ENCODE measurements at regions not wholly inside any gene's neighbourhood (a gene's known extent, or its start where the extent isn't known, plus 50 kb on each side); places are given as distances from the start of the nearest gene placed in this dataset.
"Not testable (repeated sequence)": the region's sequence is repeated elsewhere in the genome, so short reads cannot be mapped to it uniquely, and the experiment has no call there.

DNA sequence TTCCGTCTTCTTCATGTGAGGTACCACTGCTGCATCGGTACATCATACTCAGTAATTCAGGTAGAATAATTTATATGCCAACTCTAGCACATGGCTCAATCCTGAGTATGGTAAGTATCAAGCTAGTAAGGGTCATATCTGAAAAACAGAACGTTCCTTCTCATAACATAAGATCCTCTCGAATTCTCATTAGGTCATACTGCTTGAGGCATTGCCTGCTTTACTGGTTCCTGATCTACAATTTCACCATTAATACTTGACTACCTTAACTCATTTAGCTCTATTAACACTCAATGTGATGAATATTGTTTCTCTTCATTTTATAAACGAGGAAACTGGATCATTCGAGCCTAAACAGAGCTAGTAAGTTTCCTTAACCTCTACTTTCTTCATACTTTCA is 871.6 kb downstream of the BRINP3 start:
- no peak overlapping the region for H3K27ac Mint-ChIP-seq
- H3K27me3 Mint-ChIP-seq: no peaks in the 10 kb centered on the region
- H3K9me3 Mint-ChIP-seq: no peaks in the 10 kb centered on the region
- H3K4me3 Mint-ChIP-seq: no peak overlapping the region
- no peaks in the 10 kb centered on the region for H3K4me1 Mint-ChIP-seq
- H3K36me3 Mint-ChIP-seq: no peaks in the 10 kb centered on the region

DNA sequence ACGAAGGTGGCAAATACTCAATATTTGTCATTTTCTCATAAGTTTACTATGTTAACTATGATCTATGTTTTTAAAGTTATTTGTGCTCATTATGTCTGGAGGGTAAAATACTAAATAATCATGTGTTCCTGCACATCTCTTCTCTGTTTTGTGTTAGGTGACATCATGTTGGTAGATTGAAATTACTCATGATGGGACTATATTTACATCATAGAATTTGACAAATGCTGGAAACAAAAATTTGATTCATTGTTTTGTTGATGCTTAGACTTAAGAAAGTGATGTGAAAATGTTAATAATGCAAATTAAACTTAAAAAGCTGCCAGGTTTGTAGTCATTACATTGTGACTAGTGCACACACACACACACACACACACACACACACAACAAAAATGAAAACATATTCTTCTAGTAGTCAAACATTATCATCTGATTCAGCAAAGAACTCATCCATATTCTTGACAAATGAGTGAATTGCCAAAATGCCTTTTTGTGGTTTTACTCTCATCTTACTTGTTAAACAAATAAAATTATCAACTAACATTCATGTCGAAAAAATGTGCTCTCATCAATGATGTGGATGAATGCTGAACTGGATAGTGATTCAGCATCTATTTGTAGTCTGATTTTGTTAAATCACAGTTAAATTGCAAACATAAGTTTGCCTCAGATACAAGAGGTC is 870.7 kb downstream of the BRINP3 start:
- Mint-ChIP-seq H3K27ac (no peak overlapping the region), H3K27me3 (no peaks in the 10 kb centered on the region), H3K36me3 (no peaks in the 10 kb centered on the region), H3K4me3 (no peak overlapping the region), H3K9me3 (no peaks in the 10 kb centered on the region), H3K4me1 (no peaks in the 10 kb centered on the region)

DNA sequence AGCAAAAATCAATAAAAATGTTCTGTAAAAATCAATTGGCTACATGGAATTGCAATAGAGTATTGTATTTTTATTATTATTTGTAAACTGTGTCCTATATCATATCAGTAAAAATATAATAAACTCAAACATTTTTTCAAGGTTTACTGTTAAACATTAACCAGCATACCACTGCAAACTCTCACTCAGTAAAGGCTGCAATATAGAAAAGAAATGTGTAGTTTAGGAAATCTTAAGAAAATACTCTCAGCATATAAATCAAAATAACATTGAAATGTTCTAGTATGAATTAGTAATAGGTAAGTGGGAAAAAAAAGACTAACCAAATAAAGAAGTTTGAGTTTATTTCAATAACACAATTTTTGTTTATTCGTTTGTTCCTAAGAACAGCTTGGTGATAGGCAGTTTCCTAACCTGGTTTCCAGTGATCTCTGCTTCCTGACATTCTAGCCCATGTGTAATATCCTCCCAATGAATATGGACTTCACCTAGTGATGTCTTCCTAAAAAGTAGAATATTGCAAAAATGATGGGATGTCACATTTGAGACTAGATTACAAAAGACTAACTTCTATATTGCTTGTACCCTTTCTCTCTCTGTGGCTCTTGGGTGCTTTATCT is 870.1 kb downstream of the BRINP3 start:
- no peaks in the 10 kb centered on the region for H3K36me3 Mint-ChIP-seq
- H3K4me1 Mint-ChIP-seq: no peaks in the 10 kb centered on the region
- no peak overlapping the region for H3K4me3 Mint-ChIP-seq
- no peaks in the 10 kb centered on the region for H3K27me3 Mint-ChIP-seq
- H3K27ac Mint-ChIP-seq: no peak overlapping the region
- no peaks in the 10 kb centered on the region for H3K9me3 Mint-ChIP-seq

DNA sequence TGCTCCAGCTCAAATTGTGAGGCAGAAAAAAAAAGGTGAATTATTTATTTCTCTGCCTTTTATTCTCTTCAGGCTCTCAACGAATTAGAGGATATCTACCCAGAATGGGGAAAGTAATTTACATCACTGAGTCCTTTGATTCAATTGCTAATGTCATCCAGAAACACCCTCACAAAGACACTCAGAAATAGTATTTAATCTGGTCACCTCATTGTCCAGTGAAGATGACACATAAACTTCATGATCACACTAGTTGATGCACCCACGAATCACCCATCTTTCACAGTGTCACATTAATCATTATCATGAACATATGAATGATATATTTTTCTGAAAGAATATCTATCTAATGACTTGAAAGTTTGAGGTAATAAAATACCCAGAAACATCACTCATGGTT is 868.5 kb downstream of the BRINP3 start:
- Mint-ChIP-seq H3K27me3 (no peaks in the 10 kb centered on the region), H3K4me3 (no peak overlapping the region), H3K27ac (no peak overlapping the region), H3K9me3 (no peaks in the 10 kb centered on the region), H3K36me3 (no peaks in the 10 kb centered on the region), H3K4me1 (no peaks in the 10 kb centered on the region)

DNA sequence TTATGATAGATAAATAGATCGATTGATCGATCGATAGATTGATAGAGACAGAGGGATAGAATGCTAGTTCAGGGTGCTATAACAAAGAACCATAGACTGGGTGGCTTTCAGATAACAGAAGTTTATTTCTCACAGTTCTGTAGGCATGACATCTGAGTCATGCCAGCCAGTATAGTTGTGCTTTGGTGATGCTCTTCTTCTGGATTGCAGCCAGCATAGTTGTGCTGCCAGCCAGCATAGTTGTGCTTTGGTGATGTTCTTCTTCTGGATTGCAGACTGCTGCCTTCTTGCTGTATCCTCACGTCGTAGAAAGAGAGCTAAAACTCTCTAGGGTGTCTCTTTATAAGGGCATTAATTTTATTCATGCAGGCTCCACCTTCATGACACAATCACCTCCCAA is 860.8 kb downstream of the BRINP3 start:
- H3K27me3 Mint-ChIP-seq: no peaks in the 10 kb centered on the region
- H3K9me3 Mint-ChIP-seq: no peaks in the 10 kb centered on the region
- no peaks in the 10 kb centered on the region for H3K36me3 Mint-ChIP-seq
- no peak overlapping the region for H3K4me3 Mint-ChIP-seq
- no peaks in the 10 kb centered on the region for H3K4me1 Mint-ChIP-seq
- H3K27ac Mint-ChIP-seq: no peak overlapping the region

DNA sequence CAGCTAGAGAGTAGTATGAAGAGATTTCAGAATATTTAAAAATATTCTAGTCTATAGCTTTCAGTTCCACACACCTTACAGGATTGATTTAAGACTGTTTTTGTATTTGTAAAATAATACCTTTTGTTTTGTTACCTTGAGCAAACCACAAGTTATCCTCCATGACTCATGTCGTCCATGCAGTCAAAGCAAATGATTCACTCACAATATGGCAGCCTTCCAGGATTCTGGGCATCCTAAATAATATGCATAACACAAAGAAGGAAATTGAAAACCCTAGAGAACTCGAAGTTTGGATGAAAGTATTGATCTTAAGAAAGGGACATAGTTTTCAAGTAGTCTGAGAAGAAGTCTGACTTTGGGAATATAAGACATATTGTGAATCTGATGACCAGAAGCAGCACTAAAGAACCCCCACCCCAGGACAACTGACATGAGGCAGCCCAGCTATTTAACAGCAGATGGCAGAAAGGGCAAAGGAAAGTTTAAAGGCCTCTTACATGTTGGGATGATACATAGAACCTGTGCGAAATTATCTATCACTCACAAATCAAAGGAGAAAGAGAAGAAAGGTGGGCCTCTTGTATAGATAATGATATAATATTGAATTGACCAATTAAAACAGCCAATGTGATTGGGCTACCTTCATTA is 857.9 kb downstream of the BRINP3 start:
- H3K4me1 Mint-ChIP-seq: no peaks in the 10 kb centered on the region
- no peak overlapping the region for H3K27ac Mint-ChIP-seq
- peaks cover 6% of the 10 kb centered on the region for H3K9me3 Mint-ChIP-seq
- no peaks in the 10 kb centered on the region for H3K36me3 Mint-ChIP-seq
- H3K4me3 Mint-ChIP-seq: no peak overlapping the region
- H3K27me3 Mint-ChIP-seq: no peaks in the 10 kb centered on the region

DNA sequence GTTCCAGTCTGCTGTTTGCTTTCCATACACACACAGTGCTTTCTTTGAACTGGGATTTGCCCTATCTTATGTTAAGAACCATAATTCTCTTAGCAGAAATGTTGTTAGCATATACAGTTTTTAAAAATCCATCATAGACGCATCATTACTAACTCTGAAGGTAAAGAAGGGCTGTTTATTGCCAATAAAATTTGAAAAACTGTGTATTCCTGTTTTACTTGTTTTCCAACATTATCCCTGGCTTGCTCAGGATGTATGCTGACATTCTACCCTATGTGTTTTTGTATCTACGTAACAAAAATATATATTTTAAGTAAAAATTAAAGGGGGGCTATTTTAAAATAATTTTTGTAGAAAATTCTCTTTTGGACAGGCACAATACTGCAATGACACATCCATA is 857.2 kb downstream of the BRINP3 start:
- Mint-ChIP-seq H3K9me3 (peaks cover 6% of the 10 kb centered on the region), H3K36me3 (no peaks in the 10 kb centered on the region), H3K4me3 (no peak overlapping the region), H3K4me1 (no peaks in the 10 kb centered on the region), H3K27ac (no peak overlapping the region), H3K27me3 (no peaks in the 10 kb centered on the region)

DNA sequence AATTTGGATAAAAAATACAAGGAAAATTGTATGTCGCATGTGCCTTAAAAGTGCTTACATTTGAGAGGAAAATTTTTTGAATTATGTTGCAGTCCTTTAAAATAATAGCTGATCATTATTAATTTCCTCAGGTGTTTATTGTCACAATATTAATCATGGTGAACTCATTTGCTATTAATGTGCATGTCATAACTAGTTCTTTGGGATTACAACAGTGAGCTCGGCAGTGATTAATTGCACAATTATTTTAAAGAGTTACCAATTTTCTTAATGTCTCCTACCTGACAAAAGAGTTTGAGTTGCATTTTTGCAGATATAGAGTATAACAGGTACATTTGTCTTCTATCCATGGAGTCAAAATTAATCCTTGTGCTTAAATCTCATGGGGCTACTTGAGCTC is 854.3 kb downstream of the BRINP3 start:
- H3K4me3 Mint-ChIP-seq: no peak overlapping the region
- no peak overlapping the region for H3K27ac Mint-ChIP-seq
- H3K4me1 Mint-ChIP-seq: no peaks in the 10 kb centered on the region
- H3K36me3 Mint-ChIP-seq: no peaks in the 10 kb centered on the region
- peaks cover 6% of the 10 kb centered on the region for H3K9me3 Mint-ChIP-seq
- H3K27me3 Mint-ChIP-seq: no peaks in the 10 kb centered on the region

DNA sequence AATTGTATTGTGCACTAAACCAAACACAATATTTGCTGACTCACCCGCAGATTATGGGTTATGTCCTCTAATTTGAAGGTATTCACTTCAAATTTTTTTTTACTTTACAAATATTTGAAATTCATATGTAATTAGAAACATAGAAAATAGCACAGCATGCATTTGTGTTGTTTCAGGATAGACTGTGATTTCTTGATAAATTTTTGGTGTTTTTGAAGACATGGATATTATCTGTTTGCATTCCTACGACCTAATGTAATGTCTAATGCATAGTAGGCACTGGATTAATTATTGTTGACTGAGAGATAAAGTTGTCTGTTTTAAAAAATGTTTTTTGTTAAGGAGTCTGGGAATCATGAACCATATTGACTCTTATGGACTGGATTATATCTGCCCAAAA is 850.2 kb downstream of the BRINP3 start:
- no peak overlapping the region for H3K4me3 Mint-ChIP-seq
- H3K27ac Mint-ChIP-seq: no peak overlapping the region
- no peaks in the 10 kb centered on the region for H3K27me3 Mint-ChIP-seq
- H3K4me1 Mint-ChIP-seq: no peaks in the 10 kb centered on the region
- H3K36me3 Mint-ChIP-seq: no peaks in the 10 kb centered on the region
- H3K9me3 Mint-ChIP-seq: peaks cover 2% of the 10 kb centered on the region

DNA sequence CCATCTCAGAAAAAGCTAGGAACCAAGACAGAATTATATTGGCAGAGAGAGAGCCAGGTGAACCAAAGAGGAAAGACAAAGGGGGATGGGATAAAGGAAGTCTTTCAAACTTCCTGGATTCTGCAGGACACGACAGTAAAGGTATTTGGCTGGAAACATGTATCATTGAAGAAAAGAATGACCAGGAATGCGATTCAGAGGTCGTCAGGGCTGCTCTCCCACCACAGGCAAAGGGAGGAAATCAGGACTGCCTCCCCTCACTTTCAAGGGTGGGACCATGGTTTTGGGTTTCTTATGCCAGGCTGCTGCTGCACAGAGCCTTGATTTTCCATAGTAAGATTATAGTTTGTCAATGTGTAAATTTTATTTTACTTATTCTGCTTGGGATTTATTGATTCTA is 848.8 kb downstream of the BRINP3 start:
- no peaks in the 10 kb centered on the region for H3K27me3 Mint-ChIP-seq
- no peaks in the 10 kb centered on the region for H3K9me3 Mint-ChIP-seq
- no peak overlapping the region for H3K27ac Mint-ChIP-seq
- H3K4me3 Mint-ChIP-seq: no peak overlapping the region
- no peaks in the 10 kb centered on the region for H3K36me3 Mint-ChIP-seq
- no peaks in the 10 kb centered on the region for H3K4me1 Mint-ChIP-seq

DNA sequence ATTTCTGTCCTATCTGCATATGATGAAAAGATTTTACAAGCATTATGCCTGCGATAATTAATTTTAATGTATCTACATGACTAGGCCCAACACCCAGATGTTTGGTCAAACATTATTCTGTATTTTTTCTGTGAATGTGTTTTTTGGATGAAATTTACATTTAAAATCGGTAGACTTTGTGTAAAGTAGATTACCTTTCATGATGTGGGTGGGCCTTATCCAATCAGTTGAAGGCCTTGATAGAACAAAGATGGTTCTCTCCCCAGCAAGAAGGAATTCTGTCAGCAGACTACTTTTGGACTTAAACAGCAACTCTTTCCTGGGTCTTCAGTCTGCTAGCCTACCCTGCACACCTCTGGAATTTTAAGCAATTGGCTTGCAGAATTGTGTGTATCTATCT is 844.0 kb downstream of the BRINP3 start:
- Mint-ChIP-seq H3K4me3 (no peak overlapping the region), H3K9me3 (peaks cover 5% of the 10 kb centered on the region), H3K4me1 (no peaks in the 10 kb centered on the region), H3K27me3 (no peaks in the 10 kb centered on the region), H3K36me3 (no peaks in the 10 kb centered on the region), H3K27ac (no peak overlapping the region)

DNA sequence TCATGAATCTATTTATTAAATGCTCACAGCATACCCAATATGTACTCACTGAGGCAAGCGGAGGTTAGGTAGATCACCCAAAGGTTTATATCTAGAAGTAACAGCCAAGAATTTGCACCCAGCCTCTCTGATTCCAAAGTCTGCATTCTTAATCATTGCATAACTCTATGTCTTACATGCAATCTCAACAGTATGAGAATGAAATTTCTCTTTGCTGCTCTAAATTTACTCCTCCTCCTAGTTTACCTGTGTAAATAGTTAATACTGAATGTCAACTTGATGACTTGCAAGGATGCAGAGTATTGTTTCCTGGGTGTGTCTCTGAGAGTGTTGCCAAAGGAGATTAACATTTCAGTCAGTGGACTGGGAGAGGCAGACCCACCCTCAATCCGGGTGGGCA is 840.6 kb downstream of the BRINP3 start:
- H3K27ac Mint-ChIP-seq: no peak overlapping the region
- no peak overlapping the region for H3K4me3 Mint-ChIP-seq
- H3K27me3 Mint-ChIP-seq: no peaks in the 10 kb centered on the region
- H3K36me3 Mint-ChIP-seq: no peaks in the 10 kb centered on the region
- H3K4me1 Mint-ChIP-seq: no peaks in the 10 kb centered on the region
- peaks cover 5% of the 10 kb centered on the region for H3K9me3 Mint-ChIP-seq

DNA sequence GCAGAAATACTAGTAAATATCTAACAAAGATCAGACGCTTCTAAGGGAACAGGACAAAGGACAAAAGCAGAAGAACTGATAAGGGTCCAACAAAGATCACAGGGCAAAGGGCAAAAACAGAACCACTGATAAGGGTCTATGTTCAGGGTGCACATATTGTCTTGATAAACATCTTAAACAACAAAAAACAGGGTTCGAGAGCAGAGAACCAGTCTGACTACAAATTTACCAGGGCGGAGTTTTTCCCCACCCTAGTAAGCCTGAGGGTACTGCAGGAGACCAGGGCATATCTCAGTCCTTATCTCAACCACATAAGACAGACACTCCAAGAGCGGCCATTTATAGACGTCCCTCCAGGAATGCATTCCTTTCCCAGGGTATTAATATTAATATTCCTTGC is 833.5 kb downstream of the BRINP3 start:
- not testable (repeated sequence) for H3K36me3 Mint-ChIP-seq, H3K27ac Mint-ChIP-seq, H3K27me3 Mint-ChIP-seq, H3K4me1 Mint-ChIP-seq, H3K4me3 Mint-ChIP-seq, H3K9me3 Mint-ChIP-seq

DNA sequence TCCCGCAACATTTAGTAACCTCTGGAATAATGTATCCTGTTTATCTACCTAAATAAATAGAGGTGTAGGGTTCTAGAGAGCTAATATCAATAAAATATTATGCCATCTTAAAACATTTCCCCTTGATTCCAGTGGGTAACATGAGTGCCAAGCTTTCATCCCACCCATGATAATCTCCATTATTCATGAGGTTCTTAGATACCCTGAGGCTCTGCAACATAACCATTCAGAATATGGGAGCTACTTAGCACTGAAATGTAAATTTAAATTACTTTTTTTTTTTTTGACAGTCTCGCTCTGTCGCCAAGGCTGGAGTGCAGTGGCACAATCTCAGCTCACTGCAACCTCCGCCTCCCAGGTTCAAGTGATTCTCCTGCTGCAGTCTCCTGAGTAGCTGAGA is 832.7 kb downstream of the BRINP3 start:
- Mint-ChIP-seq H3K4me1 (no peaks in the 10 kb centered on the region), H3K4me3 (no peak overlapping the region), H3K9me3 (no peaks in the 10 kb centered on the region), H3K27ac (no peak overlapping the region), H3K27me3 (no peaks in the 10 kb centered on the region), H3K36me3 (no peaks in the 10 kb centered on the region)

DNA sequence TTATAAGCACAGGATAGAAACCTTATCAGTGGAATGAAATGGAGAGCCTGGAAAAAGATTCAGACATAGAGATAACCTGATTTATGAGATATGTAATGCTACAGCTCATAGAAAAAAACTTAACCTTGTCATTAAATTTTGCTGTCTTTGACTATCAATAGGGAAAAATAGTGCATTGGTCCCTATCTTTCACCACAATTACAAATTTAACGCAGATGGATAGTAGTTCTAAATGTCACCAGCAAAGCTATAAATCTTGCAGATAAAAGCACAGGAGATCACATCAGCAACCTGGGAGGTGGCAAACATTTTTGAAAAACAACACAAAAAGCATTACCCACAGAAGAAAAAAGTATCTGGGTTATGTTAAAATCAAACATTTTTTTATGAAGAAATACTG is 831.6 kb downstream of the BRINP3 start:
- Mint-ChIP-seq H3K36me3 (no peaks in the 10 kb centered on the region), H3K27ac (no peak overlapping the region), H3K4me3 (no peak overlapping the region), H3K27me3 (no peaks in the 10 kb centered on the region), H3K4me1 (no peaks in the 10 kb centered on the region), H3K9me3 (no peaks in the 10 kb centered on the region)

DNA sequence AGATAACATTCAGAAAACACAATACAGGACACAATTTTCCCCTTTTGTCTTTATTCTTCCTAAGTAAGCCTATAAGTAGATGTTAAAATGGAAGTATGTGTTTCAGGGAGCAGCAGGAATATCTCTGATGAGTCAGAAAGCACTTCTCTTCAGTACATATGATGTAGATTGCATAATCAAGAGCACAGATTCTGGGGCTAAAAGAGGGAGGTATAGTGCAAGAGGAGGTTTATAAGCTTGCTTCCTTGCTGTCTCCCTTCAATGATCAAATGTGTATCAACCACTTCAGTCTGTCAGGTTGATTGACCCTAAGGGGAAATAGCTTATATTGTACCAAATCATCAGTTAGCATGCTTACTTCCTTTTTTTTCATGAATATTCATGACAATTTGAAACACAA is 822.8 kb downstream of the BRINP3 start:
- no peaks in the 10 kb centered on the region for H3K4me1 Mint-ChIP-seq
- H3K9me3 Mint-ChIP-seq: peaks cover 15% of the 10 kb centered on the region
- no peaks in the 10 kb centered on the region for H3K36me3 Mint-ChIP-seq
- H3K27me3 Mint-ChIP-seq: no peaks in the 10 kb centered on the region
- no peak overlapping the region for H3K27ac Mint-ChIP-seq
- H3K4me3 Mint-ChIP-seq: no peak overlapping the region
